Stomach (tissue), 4 donors: ENCODE measurements at regions not wholly inside any gene's neighbourhood (a gene's known extent, or its start where the extent isn't known, plus 50 kb on each side); places are given as distances from the start of the nearest gene placed in this dataset.

Experiments used
- POLR2AphosphoS5 ChIP-seq, 3 donors: sonication (generic); formaldehyde crosslinking; IDR thresholded peaks; one replicate each; pipeline ENCODE4 v1.6.1; 2016; ENCODE audit warnings: antibody characterized with exemption in 3 of 3
- TF ChIP-seq, protein P1 (sequence below), 7 experiments: fragments of 450-650 bp in 4 of 7; fragments of 200-600 bp in 3 of 7; sonication (generic) in 3 of 7; IDR thresholded peaks; one replicate each; pipeline ENCODE4 v1.5.1; 2016 to 2019; ENCODE audit warnings: antibody characterized with exemption in 7 of 7, control low read depth in 2 of 7, mild to moderate bottlenecking in 1 of 7

- no peak for TF ChIP-seq POLR2AphosphoS5 (IDR thresholded peaks at IDR 0.05)
- TF ChIP-seq, protein P1, sequence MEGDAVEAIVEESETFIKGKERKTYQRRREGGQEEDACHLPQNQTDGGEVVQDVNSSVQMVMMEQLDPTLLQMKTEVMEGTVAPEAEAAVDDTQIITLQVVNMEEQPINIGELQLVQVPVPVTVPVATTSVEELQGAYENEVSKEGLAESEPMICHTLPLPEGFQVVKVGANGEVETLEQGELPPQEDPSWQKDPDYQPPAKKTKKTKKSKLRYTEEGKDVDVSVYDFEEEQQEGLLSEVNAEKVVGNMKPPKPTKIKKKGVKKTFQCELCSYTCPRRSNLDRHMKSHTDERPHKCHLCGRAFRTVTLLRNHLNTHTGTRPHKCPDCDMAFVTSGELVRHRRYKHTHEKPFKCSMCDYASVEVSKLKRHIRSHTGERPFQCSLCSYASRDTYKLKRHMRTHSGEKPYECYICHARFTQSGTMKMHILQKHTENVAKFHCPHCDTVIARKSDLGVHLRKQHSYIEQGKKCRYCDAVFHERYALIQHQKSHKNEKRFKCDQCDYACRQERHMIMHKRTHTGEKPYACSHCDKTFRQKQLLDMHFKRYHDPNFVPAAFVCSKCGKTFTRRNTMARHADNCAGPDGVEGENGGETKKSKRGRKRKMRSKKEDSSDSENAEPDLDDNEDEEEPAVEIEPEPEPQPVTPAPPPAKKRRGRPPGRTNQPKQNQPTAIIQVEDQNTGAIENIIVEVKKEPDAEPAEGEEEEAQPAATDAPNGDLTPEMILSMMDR (IDR thresholded peaks at IDR 0.05): no peak
These were observed 123.7 kb upstream of the MCHR2 start for GRCh38 chr6:100117680-100118079.
